AG10803 (cell line): ENCODE measurements at regions not wholly inside any gene's neighbourhood (a gene's known extent, or its start where the extent isn't known, plus 50 kb on each side); places are given as distances from the start of the nearest gene placed in this dataset.
A peak's percentile ranks its signal among the peaks of the same experiment; 100 is the strongest.

Source experiments
- DNase-seq: peaks from one replicate; pipeline ENCODE4 v3.0.0; 2010; ENCODE audit warnings: low read depth
- H3K4me3 ChIP-seq: 2 replicates; pipeline ENCODE4 v1.5.1; 2011; ENCODE audit warnings: mild to moderate bottlenecking, low read length, control low read depth
- TF ChIP-seq, protein P1 (sequence below): conservative IDR thresholded peaks from 2 replicates; pipeline ENCODE4 v1.5.1; 2011; ENCODE audit warnings: mild to moderate bottlenecking, low read length, control low read depth, inconsistent platforms

DNA sequence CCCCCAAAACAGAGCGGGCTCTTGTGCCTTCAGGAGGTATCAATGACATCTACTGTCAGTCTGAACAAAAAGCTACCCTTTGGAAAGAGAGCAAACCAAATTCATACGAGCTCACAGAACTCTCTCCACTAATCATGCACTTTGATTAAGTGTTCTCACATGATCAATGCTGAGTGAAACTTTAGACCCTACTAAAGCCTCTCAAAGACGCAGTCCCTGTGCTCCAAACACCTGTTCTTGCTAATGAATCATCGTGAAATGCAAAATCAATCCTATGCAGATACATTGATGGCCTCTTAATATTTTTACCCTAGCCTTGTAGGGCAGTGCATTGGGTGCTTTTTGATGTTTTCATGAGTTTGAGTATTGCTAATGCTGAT is 113.4 kb downstream of the ZBTB18 start:
- TF ChIP-seq, protein P1, sequence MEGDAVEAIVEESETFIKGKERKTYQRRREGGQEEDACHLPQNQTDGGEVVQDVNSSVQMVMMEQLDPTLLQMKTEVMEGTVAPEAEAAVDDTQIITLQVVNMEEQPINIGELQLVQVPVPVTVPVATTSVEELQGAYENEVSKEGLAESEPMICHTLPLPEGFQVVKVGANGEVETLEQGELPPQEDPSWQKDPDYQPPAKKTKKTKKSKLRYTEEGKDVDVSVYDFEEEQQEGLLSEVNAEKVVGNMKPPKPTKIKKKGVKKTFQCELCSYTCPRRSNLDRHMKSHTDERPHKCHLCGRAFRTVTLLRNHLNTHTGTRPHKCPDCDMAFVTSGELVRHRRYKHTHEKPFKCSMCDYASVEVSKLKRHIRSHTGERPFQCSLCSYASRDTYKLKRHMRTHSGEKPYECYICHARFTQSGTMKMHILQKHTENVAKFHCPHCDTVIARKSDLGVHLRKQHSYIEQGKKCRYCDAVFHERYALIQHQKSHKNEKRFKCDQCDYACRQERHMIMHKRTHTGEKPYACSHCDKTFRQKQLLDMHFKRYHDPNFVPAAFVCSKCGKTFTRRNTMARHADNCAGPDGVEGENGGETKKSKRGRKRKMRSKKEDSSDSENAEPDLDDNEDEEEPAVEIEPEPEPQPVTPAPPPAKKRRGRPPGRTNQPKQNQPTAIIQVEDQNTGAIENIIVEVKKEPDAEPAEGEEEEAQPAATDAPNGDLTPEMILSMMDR = no peak
- DNase-seq = no peak
- no peak overlapping the region for H3K4me3 ChIP-seq

DNA sequence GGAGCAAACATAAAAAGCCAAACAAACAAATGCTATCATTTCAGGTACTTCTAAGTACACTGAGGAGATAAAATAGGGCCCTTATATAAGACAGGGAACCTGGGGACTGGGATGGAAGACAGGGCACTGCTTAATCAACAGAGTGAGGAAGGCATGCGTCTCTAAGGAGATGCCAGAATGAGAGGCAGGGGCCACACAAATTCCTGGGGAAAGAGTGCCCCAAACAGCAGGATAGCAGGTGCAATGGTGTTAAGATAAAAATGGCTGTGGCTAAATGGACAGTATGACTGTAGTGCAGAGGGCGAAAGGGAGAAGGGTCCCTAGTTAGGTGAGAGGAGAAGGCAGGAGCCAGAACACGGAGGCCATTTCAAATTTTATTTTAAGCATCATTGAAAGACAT is 113.9 kb downstream of the ZBTB18 start:
- no peak overlapping the region for H3K4me3 ChIP-seq
- TF ChIP-seq, protein P1 = no peak
- no peak for DNase-seq

DNA sequence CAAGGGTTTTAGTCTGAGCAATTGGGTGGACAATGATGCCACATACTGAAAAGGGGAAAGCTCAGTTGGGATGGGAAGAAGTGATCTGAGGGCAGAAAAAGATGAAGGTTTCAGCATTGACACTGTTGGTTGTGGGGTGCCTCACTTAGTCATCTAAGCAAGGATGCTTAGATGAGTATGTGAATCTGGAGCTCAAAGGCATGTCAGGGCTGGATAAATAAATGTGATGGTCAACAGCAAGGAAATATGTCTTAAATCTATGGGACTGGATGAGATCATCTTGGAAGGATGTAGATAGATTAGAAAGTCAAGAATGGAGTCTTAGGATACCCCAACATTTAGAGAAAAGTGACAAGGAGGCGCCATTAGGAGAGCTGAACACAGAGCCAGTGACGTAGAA is 114.6 kb downstream of the ZBTB18 start:
- TF ChIP-seq, protein P1 = no peak
- no peak overlapping the region for H3K4me3 ChIP-seq
- DNase-seq = no peak

DNA sequence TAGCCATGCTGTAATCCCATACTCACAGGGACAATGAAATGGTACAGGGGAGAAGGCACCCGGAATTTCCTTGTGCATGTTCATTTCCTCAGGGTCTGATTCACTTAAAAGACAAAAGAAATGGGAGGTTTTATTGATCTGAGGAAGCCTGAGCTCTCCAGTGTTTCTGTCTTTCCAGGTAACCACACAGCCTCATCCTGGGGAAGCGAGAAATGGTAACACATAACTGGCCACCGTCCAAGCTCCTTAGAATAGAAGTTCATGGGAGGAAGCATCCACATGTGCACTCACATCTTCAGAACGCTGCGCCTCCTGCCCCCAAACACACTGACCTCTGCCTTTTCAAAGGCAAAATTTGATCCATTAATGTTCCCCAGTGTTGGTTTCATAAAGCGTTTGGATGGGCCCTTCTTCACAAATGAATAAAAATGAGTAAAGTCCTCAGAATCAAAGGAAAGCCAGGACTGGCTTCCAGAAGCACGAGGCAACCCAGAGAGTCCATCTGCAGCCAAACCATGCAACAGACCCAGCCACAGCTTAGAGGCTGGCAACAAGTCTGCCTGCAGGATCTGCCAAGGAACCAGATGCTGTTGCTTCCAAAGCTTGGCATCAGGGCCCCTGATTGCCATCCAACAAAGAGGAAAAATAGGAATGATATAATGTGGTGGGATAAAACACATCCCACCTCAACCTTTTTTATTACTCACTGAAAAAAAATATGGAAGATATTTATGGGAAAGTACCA is 120.3 kb downstream of the ZBTB18 start:
- TF ChIP-seq, protein P1 = no peak
- no peak overlapping the region for H3K4me3 ChIP-seq
- DNase-seq = peak; percentile 44

DNA sequence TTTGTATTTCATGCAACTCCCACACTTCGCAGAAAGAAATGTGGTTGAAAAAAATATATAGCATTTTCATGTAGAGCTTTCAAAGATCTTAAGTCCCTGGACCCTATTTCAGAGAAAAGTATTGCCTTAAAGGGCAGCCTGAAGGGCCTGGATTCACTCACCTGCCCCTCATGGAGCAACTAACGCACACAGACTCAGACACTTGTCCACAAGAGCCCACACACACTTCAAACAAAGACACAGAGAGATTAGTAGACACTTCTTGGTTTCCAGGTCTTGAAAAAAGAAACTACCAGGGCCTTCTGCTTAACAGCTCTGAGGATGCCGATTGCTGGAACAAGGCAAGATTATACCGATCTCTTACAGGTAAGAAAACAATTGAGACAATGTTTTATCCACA is 122.2 kb downstream of the ZBTB18 start:
- TF ChIP-seq, protein P1 = no peak
- DNase-seq = no peak
- H3K4me3 ChIP-seq = no peak overlapping the region

DNA sequence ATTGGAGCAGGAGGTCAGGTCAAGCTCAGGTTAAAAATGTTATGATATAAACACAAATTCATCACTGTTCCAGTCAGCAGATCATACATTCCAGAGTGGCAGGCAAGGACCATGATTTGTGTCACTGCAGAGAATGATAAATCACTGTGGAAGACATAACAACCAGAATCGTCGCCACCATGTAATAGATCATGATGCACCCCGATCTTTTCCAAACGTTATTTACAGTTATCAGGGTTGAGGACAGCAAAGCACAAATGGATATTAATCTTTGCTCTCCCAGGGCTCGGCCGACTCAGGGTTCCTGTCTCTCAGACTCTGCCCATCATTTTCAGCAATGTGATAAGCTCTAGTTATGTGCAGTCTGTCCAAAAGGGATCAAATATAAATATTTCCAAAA is 122.7 kb downstream of the ZBTB18 start:
- no peak overlapping the region for H3K4me3 ChIP-seq
- TF ChIP-seq, protein P1 = no peak
- no peak for DNase-seq

DNA sequence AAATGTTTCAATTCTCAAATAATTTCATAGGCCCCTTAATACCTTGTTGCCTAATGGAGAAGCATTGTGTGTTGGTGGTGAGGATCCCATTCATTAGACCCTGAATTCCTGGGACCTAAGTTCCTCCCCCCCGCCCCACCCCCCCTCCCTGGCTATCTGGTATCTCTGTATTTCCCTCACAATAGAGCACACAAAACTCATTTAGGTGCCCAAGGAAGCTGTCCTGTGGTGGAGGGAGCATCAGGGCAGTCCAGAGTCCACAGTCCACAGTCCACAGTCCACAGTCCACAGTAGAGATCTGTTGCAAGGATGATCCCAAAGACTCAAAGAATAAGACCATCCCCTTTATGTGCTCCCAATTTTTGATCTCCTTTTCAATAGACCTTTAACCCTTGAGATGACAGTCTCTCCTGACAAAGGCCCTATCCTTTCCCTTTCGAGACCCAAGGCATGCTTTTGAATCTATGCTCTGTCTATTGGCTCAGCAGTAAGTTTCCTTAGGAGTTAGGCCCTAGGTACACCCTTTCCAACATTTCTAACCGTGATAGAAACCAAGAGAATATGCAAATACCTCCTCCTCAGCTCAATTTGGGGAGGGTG is 123.9 kb downstream of the ZBTB18 start:
- TF ChIP-seq, protein P1 = no peak
- no peak for DNase-seq
- H3K4me3 ChIP-seq = no peak overlapping the region
